CD14-positive monocyte (primary cell): ENCODE measurements at regions not wholly inside any gene's neighbourhood (a gene's known extent, or its start where the extent isn't known, plus 50 kb on each side); places are given as distances from the start of the nearest gene placed in this dataset.

Experiments used
- DNase-seq, 3 donors: peaks; one replicate each; pipeline ENCODE4 v3.0.0-alpha.2; 2011 to 2022
- H2AFZ ChIP-seq: 2 replicates; pipeline ENCODE4 v1.6.0; 2012; ENCODE audit warnings: mild to moderate bottlenecking, low read depth, low read length, inconsistent platforms; ENCODE audit not compliant: insufficient read depth, poor library complexity, severe bottlenecking
- H3K27ac ChIP-seq, 2 donors: 1 replicate in 1 of 2; 2 replicates in 1 of 2; pipeline ENCODE4 v1.5.1; 2012 to 2013; ENCODE audit warnings: low read length in 2 of 2, control low read depth in 1 of 2, inconsistent platforms in 1 of 2, low read depth in 1 of 2, mild to moderate bottlenecking in 1 of 2
- H3K27me3 ChIP-seq, 2 donors: one replicate each; pipeline versions ENCODE4 v1.6.0 to v1.6.1; 2011 to 2013; ENCODE audit warnings: low read length in 2 of 2; ENCODE audit not compliant: control insufficient read depth in 2 of 2, insufficient read depth in 2 of 2
- H3K36me3 ChIP-seq, 2 donors: replicated peaks in 1 of 2; 1 replicate in 1 of 2; 2 replicates in 1 of 2; pipeline versions ENCODE4 v1.5.1 to v1.6.1; 2012 to 2013; ENCODE audit warnings: low read length in 2 of 2, control low read depth in 1 of 2, inconsistent platforms in 1 of 2, mild to moderate bottlenecking in 1 of 2; ENCODE audit not compliant: insufficient read depth in 2 of 2, control insufficient read depth in 1 of 2
- H3K4me1 ChIP-seq, 2 donors: 1 replicate in 1 of 2; 2 replicates in 1 of 2; pipeline versions ENCODE4 v1.5.1 to v1.6.1; 2012 to 2013; ENCODE audit warnings: low read length in 2 of 2, control low read depth in 1 of 2, inconsistent platforms in 1 of 2, mild to moderate bottlenecking in 1 of 2, moderate library complexity in 1 of 2; ENCODE audit not compliant: insufficient read depth in 2 of 2, control insufficient read depth in 1 of 2
- H3K4me2 ChIP-seq: replicated peaks from 2 replicates; pipeline ENCODE3; 2012; ENCODE audit warnings: low read length, moderate library complexity, mild to moderate bottlenecking; ENCODE audit not compliant: poor library complexity, severe bottlenecking; ENCODE audit errors: extremely low read depth
- H3K4me3 ChIP-seq, 3 experiments: fragments of 200-600 bp in 1 of 3; sonication (generic) in 1 of 3; replicated peaks in 1 of 3; 1 replicate in 2 of 3; 2 replicates in 1 of 3; pipeline ENCODE4 v1.5.1; 2011 to 2013; ENCODE audit warnings: low read length in 3 of 3, mild to moderate bottlenecking in 3 of 3, control low read depth in 2 of 3, low read depth in 2 of 3, inconsistent platforms in 1 of 3, moderate library complexity in 1 of 3
- H3K79me2 ChIP-seq: 2 replicates; pipeline ENCODE4 v1.6.0; 2012; ENCODE audit warnings: mild to moderate bottlenecking, control low read depth, inconsistent platforms, low read length, moderate library complexity; ENCODE audit not compliant: insufficient read depth
- H3K9ac ChIP-seq: 2 replicates; pipeline ENCODE4 v1.6.0; 2017; ENCODE audit warnings: low read length, mild to moderate bottlenecking; ENCODE audit not compliant: insufficient read depth, poor library complexity, severe bottlenecking
- H3K9me3 ChIP-seq, 2 donors: replicated peaks in 1 of 2; 1 replicate in 1 of 2; 2 replicates in 1 of 2; pipeline versions ENCODE4 v1.5.1 to v1.6.1; 2012 to 2013; ENCODE audit warnings: low read length in 2 of 2, control low read depth in 1 of 2; ENCODE audit not compliant: control insufficient read depth in 1 of 2, insufficient read depth in 1 of 2
- H4K20me1 ChIP-seq: 2 replicates; pipeline ENCODE4 v1.6.0; 2012; ENCODE audit warnings: mild to moderate bottlenecking, low read length, control low read depth, moderate library complexity; ENCODE audit not compliant: insufficient read depth
- H3K27ac Mint-ChIP-seq, 7 donors: one replicate each; pipeline ENCODE4 v1.8.0; 2020; ENCODE audit warnings: mild to moderate bottlenecking in 7 of 7, mixed read lengths in 7 of 7, moderate library complexity in 6 of 7, inconsistent platforms in 2 of 7
- H3K27me3 Mint-ChIP-seq, 3 donors: one replicate each; pipeline ENCODE4 v1.8.0; 2021 to 2022; ENCODE audit warnings: low read depth in 3 of 3, mild to moderate bottlenecking in 3 of 3, mixed read lengths in 3 of 3, moderate library complexity in 3 of 3, inconsistent platforms in 1 of 3
- H3K36me3 Mint-ChIP-seq, 2 donors: one replicate each; pipeline ENCODE4 v1.8.0; 2020; ENCODE audit warnings: mixed read lengths in 2 of 2, inconsistent platforms in 1 of 2, mild to moderate bottlenecking in 1 of 2
- H3K4me1 Mint-ChIP-seq: one replicate; pipeline ENCODE4 v1.8.0; 2020; ENCODE audit warnings: mild to moderate bottlenecking, mixed read lengths
- H3K4me3 Mint-ChIP-seq, 2 donors: one replicate each; pipeline ENCODE4 v1.8.0; 2020; ENCODE audit warnings: mild to moderate bottlenecking in 2 of 2, mixed read lengths in 2 of 2, moderate library complexity in 1 of 2
- H3K9me3 Mint-ChIP-seq, 7 donors: one replicate each; pipeline ENCODE4 v1.8.0; 2020 to 2022; ENCODE audit warnings: mixed read lengths in 7 of 7, mild to moderate bottlenecking in 6 of 7, moderate library complexity in 6 of 7, inconsistent platforms in 2 of 7
- CTCF ChIP-seq: fragments of 200-600 bp; IDR thresholded peaks from one replicate; pipeline ENCODE4 v1.8.0; 2022; ENCODE audit warnings: antibody characterized with exemption, mild to moderate bottlenecking
- WGBS: methylation state at CpG from one replicate; pipeline ENCODE4 v1.1.5; 2013; ENCODE audit warnings: missing lambda C conversion rate; ENCODE audit not compliant: insufficient coverage; 5-methylcytosine and 5-hydroxymethylcytosine counted together
- intact Hi-C, 2 donors: fragments of 100-400 bp; cut with micrococcal nuclease; formaldehyde crosslinking; loops; one replicate each; pipeline versions ENCODE4 v1.15.0 to v1.15.1; 2023

GRCh38 chr1:238143038-238143437 is 252.3 kb upstream of the ZP4 start:
- no peak overlapping the region for H3K9ac ChIP-seq
- no peak for TF ChIP-seq CTCF
- Mint-ChIP-seq H3K36me3 (no peaks in the 10 kb centered on the region), H3K4me3 (no peak overlapping the region), H3K9me3 (peaks cover 0 to 3% (median 1%) of the 10 kb centered on the region in 7 donors), H3K27me3 (no peaks in the 10 kb centered on the region), H3K4me1 (no peaks in the 10 kb centered on the region), H3K27ac (no peak overlapping the region)
- no peak overlapping the region for H2AFZ ChIP-seq
- no peaks in the 10 kb centered on the region for H3K27me3 ChIP-seq
- no peak for DNase-seq
- peaks cover 0 to 3% of the 10 kb centered on the region in 2 donors for H3K9me3 ChIP-seq
- no peak overlapping the region for H3K27ac ChIP-seq
- H3K4me1 ChIP-seq: no peaks in the 10 kb centered on the region
- H3K4me3 ChIP-seq: no peak overlapping the region
- H3K4me2 ChIP-seq: no peak overlapping the region
- no peaks in the 10 kb centered on the region for H3K36me3 ChIP-seq
- no peaks in the 10 kb centered on the region for H3K79me2 ChIP-seq
- no peaks in the 10 kb centered on the region for H4K20me1 ChIP-seq
- WGBS: no CpG with 5 or more reads among the region's 3 CpGs
- intact Hi-C loops: no loop called here

GRCh38 chr1:238141353-238141752 is 250.6 kb upstream of the ZP4 start:
- no peaks in the 10 kb centered on the region for H3K27me3 Mint-ChIP-seq
- H3K9me3 ChIP-seq: peaks cover 0 to 2% of the 10 kb centered on the region in 2 donors
- H3K4me3 Mint-ChIP-seq: no peak overlapping the region
- H3K27me3 ChIP-seq: no peaks in the 10 kb centered on the region
- H3K4me3 ChIP-seq: no peak overlapping the region
- H2AFZ ChIP-seq: no peak overlapping the region
- no peak overlapping the region for H3K27ac Mint-ChIP-seq
- intact Hi-C loops: no loop called here
- no peaks in the 10 kb centered on the region for H3K36me3 Mint-ChIP-seq
- H3K27ac ChIP-seq: no peak overlapping the region
- H4K20me1 ChIP-seq: no peaks in the 10 kb centered on the region
- no peaks in the 10 kb centered on the region for H3K79me2 ChIP-seq
- WGBS: 100% methylated on average over 1 of the region's 1 CpG
- H3K4me2 ChIP-seq: no peak overlapping the region
- no peak for TF ChIP-seq CTCF
- H3K9me3 Mint-ChIP-seq: peaks cover 0 to 4% (median 2%) of the 10 kb centered on the region in 7 donors
- DNase-seq: no peak
- H3K9ac ChIP-seq: no peak overlapping the region
- H3K4me1 ChIP-seq: no peaks in the 10 kb centered on the region
- H3K36me3 ChIP-seq: no peaks in the 10 kb centered on the region
- no peaks in the 10 kb centered on the region for H3K4me1 Mint-ChIP-seq
